SK-N-MC (cell line): ENCODE measurements at regions not wholly inside any gene's neighbourhood (a gene's known extent, or its start where the extent isn't known, plus 50 kb on each side); places are given as distances from the start of the nearest gene placed in this dataset.

Source experiments
- FOXP2 ChIP-seq: optimal IDR thresholded peaks from 2 replicates; pipeline ENCODE3; 2011; ENCODE audit warnings: mild to moderate bottlenecking, moderate library complexity; ENCODE audit not compliant: insufficient read depth; ENCODE audit errors: extremely low read length, control extremely low read depth
- POLR2AphosphoS5 ChIP-seq: IDR thresholded peaks from 2 replicates; pipeline ENCODE4 v1.6.1; 2012; ENCODE audit warnings: mild to moderate bottlenecking, low read depth, low read length, borderline replicate concordance

- TF ChIP-seq FOXP2 (no peak), POLR2AphosphoS5 (no peak)
Observed at GRCh38 chr2:136232456-136233172, 114.7 kb upstream of the CXCR4 start.
